Uterus (tissue), 2 donors: ENCODE measurements at regions not wholly inside any gene's neighbourhood (a gene's known extent, or its start where the extent isn't known, plus 50 kb on each side); places are given as distances from the start of the nearest gene placed in this dataset.

Source experiments
- POLR2A ChIP-seq, 2 donors: fragments of 450-650 bp; IDR thresholded peaks; one replicate each; pipeline ENCODE4 v1.6.1; 2016; ENCODE audit warnings: antibody characterized with exemption in 2 of 2, mild to moderate bottlenecking in 1 of 2, moderate library complexity in 1 of 2
- TF ChIP-seq, protein P1 (sequence below), 4 experiments: fragments of 200-600 bp in 2 of 4; fragments of 450-650 bp in 2 of 4; sonication (generic) in 2 of 4; IDR thresholded peaks; one replicate each; pipeline ENCODE4 v1.5.1; 2016 to 2019; ENCODE audit warnings: antibody characterized with exemption in 4 of 4, mild to moderate bottlenecking in 2 of 4, moderate library complexity in 1 of 4

DNA sequence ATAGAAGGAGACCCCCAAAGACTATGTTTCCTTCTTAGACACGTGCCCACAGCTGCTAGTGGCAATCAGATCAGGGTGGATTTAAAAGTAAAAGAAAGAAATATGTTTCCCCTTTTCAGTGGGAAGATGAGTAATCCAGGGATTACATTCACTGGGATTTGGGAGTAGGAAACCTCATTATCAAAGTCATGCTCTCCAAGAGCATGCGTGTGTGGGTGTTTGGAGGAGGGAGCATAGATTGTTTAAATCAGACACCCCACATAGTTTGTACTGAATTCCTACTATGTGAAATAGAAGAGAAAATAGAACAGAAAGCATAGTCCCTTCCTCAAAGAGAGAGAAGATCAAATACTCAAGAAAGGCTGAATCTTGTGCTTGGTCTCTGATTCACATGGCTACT is 65.5 kb upstream of the TBCA start:
- no peak for TF ChIP-seq POLR2A (IDR thresholded peaks at IDR 0.05)
- TF ChIP-seq, protein P1, sequence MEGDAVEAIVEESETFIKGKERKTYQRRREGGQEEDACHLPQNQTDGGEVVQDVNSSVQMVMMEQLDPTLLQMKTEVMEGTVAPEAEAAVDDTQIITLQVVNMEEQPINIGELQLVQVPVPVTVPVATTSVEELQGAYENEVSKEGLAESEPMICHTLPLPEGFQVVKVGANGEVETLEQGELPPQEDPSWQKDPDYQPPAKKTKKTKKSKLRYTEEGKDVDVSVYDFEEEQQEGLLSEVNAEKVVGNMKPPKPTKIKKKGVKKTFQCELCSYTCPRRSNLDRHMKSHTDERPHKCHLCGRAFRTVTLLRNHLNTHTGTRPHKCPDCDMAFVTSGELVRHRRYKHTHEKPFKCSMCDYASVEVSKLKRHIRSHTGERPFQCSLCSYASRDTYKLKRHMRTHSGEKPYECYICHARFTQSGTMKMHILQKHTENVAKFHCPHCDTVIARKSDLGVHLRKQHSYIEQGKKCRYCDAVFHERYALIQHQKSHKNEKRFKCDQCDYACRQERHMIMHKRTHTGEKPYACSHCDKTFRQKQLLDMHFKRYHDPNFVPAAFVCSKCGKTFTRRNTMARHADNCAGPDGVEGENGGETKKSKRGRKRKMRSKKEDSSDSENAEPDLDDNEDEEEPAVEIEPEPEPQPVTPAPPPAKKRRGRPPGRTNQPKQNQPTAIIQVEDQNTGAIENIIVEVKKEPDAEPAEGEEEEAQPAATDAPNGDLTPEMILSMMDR (IDR thresholded peaks at IDR 0.05) = no peak
